ENCODE measurements at regions not wholly inside any gene's neighbourhood (a gene's known extent, or its start where the extent isn't known, plus 50 kb on each side); places are given as distances from the start of the nearest gene placed in this dataset.

DNA sequence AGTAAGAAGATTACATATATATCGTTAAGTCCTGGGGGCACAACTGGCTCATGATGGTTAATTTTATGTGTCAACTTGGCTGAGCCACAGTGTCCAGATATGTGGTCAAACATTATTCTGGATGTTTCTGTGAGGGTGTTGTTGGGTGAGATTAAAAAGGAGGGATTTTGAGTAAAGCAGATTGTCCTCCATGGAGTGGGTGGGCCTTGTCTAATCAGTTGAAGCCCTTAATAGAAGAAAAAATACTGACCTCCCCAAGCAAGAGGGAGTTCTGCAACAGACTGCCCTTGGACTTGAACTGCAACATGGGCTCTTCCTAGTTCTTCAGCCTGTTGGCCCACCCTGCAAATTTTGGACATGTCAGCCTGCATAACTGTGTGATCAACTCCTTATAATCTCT is 311.6 kb downstream of the RPS6KC1 start:
- TF ChIP-seq, protein P1, sequence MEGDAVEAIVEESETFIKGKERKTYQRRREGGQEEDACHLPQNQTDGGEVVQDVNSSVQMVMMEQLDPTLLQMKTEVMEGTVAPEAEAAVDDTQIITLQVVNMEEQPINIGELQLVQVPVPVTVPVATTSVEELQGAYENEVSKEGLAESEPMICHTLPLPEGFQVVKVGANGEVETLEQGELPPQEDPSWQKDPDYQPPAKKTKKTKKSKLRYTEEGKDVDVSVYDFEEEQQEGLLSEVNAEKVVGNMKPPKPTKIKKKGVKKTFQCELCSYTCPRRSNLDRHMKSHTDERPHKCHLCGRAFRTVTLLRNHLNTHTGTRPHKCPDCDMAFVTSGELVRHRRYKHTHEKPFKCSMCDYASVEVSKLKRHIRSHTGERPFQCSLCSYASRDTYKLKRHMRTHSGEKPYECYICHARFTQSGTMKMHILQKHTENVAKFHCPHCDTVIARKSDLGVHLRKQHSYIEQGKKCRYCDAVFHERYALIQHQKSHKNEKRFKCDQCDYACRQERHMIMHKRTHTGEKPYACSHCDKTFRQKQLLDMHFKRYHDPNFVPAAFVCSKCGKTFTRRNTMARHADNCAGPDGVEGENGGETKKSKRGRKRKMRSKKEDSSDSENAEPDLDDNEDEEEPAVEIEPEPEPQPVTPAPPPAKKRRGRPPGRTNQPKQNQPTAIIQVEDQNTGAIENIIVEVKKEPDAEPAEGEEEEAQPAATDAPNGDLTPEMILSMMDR (IDR thresholded peaks at IDR 0.05; ENCODE audit: low read depth, low read length) = no peak
- no peak for TF ChIP-seq EZH2phosphoT487 (IDR thresholded peaks at IDR 0.05; ENCODE audit: low read depth)
